BJ (cell line): ENCODE measurements at regions not wholly inside any gene's neighbourhood (a gene's known extent, or its start where the extent isn't known, plus 50 kb on each side); places are given as distances from the start of the nearest gene placed in this dataset.

Source experiments
- CTCF ChIA-PET: fragments of 350-600 bp; formaldehyde crosslinking; extraction: SDS; loops from one replicate; lab custom pipeline; 2021; ENCODE audit warnings: antibody characterized with exemption, inconsistent platforms; lab: Yijun Ruan, JAX
- POLR2A ChIA-PET: fragments of 300-600 bp; sonication (Branson Sonifier 250); formaldehyde crosslinking; extraction: SDS; loops from one replicate; lab custom pipeline; 2021; ENCODE audit warnings: antibody characterized with exemption; lab: Charles Lee
- DNase-seq: peaks from one replicate; pipeline ENCODE4 v3.0.0-alpha.2; 2011; ENCODE audit warnings: low read depth
- H3K27me3 ChIP-seq: 2 replicates; pipeline ENCODE4 v1.6.0; 2011; ENCODE audit warnings: low read length; ENCODE audit not compliant: control insufficient read depth, insufficient read depth
- H3K36me3 ChIP-seq: 2 replicates; pipeline ENCODE4 v1.5.1; 2011; ENCODE audit warnings: low read length; ENCODE audit not compliant: control insufficient read depth, insufficient read depth
- H3K4me3 ChIP-seq: 2 replicates; pipeline ENCODE4 v1.5.1; 2011; ENCODE audit warnings: low read depth, mild to moderate bottlenecking, control low read depth, low read length
- CTCF ChIP-seq: IDR thresholded peaks from 2 replicates; pipeline ENCODE4 v1.5.1; 2011; ENCODE audit warnings: low read depth, mild to moderate bottlenecking, control low read depth, inconsistent platforms, low read length, moderate library complexity; ENCODE audit not compliant: insufficient read depth

DNA sequence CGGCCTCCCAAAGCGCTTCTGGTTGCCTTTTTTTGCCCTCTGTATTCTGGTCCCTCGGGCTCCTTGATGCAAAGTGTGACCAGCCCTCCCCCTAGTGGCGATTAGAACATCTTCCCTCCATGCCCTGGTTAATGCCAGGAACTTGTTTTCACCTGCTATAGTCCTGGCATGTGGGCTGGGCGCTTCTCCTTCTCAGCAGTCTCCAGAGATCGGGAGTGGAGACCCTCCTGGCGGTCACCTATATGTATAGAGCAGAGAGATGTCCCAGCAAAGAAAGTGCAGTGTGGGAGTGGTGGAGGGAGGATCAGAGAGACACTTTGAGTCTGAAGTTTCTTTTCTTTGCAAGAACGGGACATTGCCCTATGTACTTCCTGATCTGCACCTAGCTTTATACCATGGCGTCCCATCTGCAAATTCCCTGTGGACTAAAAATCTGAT is 264.1 kb downstream of the OTUD1 start:
- ChIA-PET POLR2A (no interaction called here), CTCF (interaction anchor here (1.1 to 3.2 kb wide), 5 partner anchors 13 to 545 kb away, joined by 3 to 13 read pairs (median 6); no protein-coding TSS in a partner anchor)
- H3K36me3 ChIP-seq = no peaks in the 10 kb centered on the region
- DNase-seq = no peak
- no peak overlapping the region for H3K4me3 ChIP-seq
- peak; percentile 66 for TF ChIP-seq CTCF
- H3K27me3 ChIP-seq = no peaks in the 10 kb centered on the region

- POLR2A ChIA-PET = no interaction called here
- TF ChIP-seq CTCF = no peak
- Histone ChIP-seq H3K36me3 (no peaks in the 10 kb centered on the region), H3K27me3 (no peaks in the 10 kb centered on the region), H3K4me3 (no peak overlapping the region)
- CTCF ChIA-PET = interaction anchor here (1.7 kb wide), 1 partner anchor 12 kb away, joined by 6 read pairs; no protein-coding TSS in a partner anchor
- DNase-seq = no peak
Observed at GRCh38 chr10:23715363-23715762, 276.5 kb downstream of the OTUD1 start.

DNA sequence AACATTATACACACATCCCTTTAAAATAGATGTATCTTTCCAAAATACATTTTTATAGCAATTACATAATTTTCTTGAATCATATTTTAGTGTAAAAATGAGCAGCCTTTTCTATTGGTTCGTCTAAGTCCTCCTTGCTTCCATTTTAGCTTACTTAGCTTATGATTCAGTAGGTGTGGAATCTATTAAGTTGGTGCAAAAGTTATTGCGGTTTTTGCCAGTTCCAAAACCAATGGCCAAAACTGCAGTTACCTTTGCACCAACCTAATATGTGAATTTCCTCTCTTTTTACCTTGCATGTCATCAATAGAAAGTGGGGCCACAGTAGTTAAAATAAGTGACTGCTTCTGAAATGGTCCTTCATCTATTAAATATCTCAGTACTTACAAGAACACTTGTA is 279.0 kb downstream of the OTUD1 start:
- no peak for DNase-seq
- Histone ChIP-seq H3K36me3 (no peaks in the 10 kb centered on the region), H3K4me3 (no peak overlapping the region), H3K27me3 (no peaks in the 10 kb centered on the region)
- POLR2A ChIA-PET = no interaction called here
- no peak for TF ChIP-seq CTCF
- CTCF ChIA-PET = interaction anchor here (0.5 kb wide), 1 partner anchor 424 kb away, joined by 3 read pairs; no protein-coding TSS in a partner anchor

GRCh38 chr10:23718946-23719345 is 280.1 kb downstream of the OTUD1 start:
- Histone ChIP-seq H3K4me3 (no peak overlapping the region), H3K36me3 (no peaks in the 10 kb centered on the region), H3K27me3 (no peaks in the 10 kb centered on the region)
- CTCF ChIA-PET = no interaction called here
- no peak for DNase-seq
- no peak for TF ChIP-seq CTCF
- POLR2A ChIA-PET = no interaction called here

- CTCF ChIA-PET = no interaction called here
- TF ChIP-seq CTCF = no peak
- POLR2A ChIA-PET = no interaction called here
Observed at GRCh38 chr10:23723796-23724195, 284.9 kb downstream of the OTUD1 start.

More at GRCh38 chr10:23723796-23724195, 284.9 kb downstream of the OTUD1 start:
- H3K36me3 ChIP-seq = no peaks in the 10 kb centered on the region
- H3K4me3 ChIP-seq = no peak overlapping the region
- no peaks in the 10 kb centered on the region for H3K27me3 ChIP-seq
- DNase-seq = no peak
